ENCODE measurements at regions not wholly inside any gene's neighbourhood (a gene's known extent, or its start where the extent isn't known, plus 50 kb on each side); places are given as distances from the start of the nearest gene placed in this dataset.

DNA sequence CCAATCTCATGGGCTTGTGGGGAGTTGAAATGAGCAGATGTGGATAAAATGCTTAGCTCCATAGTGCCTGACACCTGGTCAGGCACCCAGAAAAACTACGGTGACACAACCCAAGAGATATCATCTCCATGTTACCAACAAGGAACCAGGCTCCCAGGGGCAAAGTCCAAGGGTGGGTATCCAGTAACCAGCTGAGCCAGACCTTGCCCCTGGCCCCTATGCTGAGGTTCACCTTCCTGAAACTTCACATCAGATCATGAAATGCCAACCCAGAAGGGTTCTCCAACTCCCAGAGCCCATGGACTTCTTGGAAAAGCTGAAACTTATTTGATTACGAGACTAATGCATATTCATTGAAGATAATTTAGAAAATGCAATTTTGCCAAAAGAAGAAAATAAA, 141.8 kb upstream of the KCNG1 start:
- Histone ChIP-seq H3K4me1 (ENCODE audit: control insufficient read depth in 2 of 2, insufficient read depth in 2 of 2, low read length in 2 of 2) (peaks cover 0 to 4% of the 10 kb centered on the region in 2 donors), H3K27me3 (replicated peaks in 1 of 4; ENCODE audit: control extremely low read depth in 1 of 4, control insufficient read depth in 3 of 4, insufficient read depth in 4 of 4, low read length in 3 of 4) (peaks cover 0 to 9% (median 0%) of the 10 kb centered on the region in 4 experiments), H3K27ac (ENCODE audit: low read length in 2 of 2) (no peak overlapping the region), H3K79me2 (ENCODE audit: control insufficient read depth, insufficient read depth, low read length) (no peaks in the 10 kb centered on the region), H4K20me1 (ENCODE audit: control insufficient read depth, insufficient read depth, low read length, poor library complexity, severe bottlenecking) (no peaks in the 10 kb centered on the region), H2AFZ (ENCODE audit: insufficient read depth, low read depth, low read length, poor library complexity, severe bottlenecking) (no peak overlapping the region), H3K4me2 (replicated peaks; ENCODE audit: low read depth, low read length, poor library complexity, severe bottlenecking) (no peak overlapping the region), H3K9me3 (ENCODE audit: control extremely low read depth in 1 of 3, control insufficient read depth in 2 of 3, insufficient read depth in 1 of 3, low read length in 2 of 3) (peaks cover 1 to 5% (median 3%) of the 10 kb centered on the region in 3 donors), H3K9ac (ENCODE audit: low read length) (no peak overlapping the region), H3K36me3 (replicated peaks in 1 of 2; ENCODE audit: control extremely low read depth in 1 of 2, control insufficient read depth in 1 of 2, extremely low read depth in 1 of 2, insufficient read depth in 2 of 2, low read length in 1 of 2) (no peaks in the 10 kb centered on the region), H3K4me3 (ENCODE audit: control extremely low read depth in 1 of 5, extremely low read depth in 1 of 5, insufficient read depth in 1 of 5, low read depth in 2 of 5, low read length in 4 of 5) (no peak overlapping the region)
- peaks cover 27% of the 10 kb centered on the region for H3K27me3 Mint-ChIP-seq
- no peaks in the 10 kb centered on the region for H3K4me1 Mint-ChIP-seq
- ChIA-PET POLR2A (no interaction called here), CTCF (no interaction called here)
- WGBS (ENCODE audit: insufficient coverage): 100% methylated on average over 1 of the region's 2 CpGs
- DNase-seq (no peak), ATAC-seq (ENCODE audit: low read depth) (no peak)
- TF ChIP-seq, protein P1, sequence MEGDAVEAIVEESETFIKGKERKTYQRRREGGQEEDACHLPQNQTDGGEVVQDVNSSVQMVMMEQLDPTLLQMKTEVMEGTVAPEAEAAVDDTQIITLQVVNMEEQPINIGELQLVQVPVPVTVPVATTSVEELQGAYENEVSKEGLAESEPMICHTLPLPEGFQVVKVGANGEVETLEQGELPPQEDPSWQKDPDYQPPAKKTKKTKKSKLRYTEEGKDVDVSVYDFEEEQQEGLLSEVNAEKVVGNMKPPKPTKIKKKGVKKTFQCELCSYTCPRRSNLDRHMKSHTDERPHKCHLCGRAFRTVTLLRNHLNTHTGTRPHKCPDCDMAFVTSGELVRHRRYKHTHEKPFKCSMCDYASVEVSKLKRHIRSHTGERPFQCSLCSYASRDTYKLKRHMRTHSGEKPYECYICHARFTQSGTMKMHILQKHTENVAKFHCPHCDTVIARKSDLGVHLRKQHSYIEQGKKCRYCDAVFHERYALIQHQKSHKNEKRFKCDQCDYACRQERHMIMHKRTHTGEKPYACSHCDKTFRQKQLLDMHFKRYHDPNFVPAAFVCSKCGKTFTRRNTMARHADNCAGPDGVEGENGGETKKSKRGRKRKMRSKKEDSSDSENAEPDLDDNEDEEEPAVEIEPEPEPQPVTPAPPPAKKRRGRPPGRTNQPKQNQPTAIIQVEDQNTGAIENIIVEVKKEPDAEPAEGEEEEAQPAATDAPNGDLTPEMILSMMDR (IDR thresholded peaks at IDR 0.05): no peak
- no peak for TF ChIP-seq EZH2 (IDR thresholded peaks at IDR 0.05; ENCODE audit: borderline replicate concordance, insufficient read depth, low read depth, low read length, poor library complexity, severe bottlenecking)
- no peak overlapping the region for H3K4me3 Mint-ChIP-seq
- no peaks in the 10 kb centered on the region for H3K9me3 Mint-ChIP-seq (ENCODE audit: insufficient read depth)
- intact Hi-C loops (cut with micrococcal nuclease): no loop called here
- H3K27ac Mint-ChIP-seq: no peak overlapping the region

DNA sequence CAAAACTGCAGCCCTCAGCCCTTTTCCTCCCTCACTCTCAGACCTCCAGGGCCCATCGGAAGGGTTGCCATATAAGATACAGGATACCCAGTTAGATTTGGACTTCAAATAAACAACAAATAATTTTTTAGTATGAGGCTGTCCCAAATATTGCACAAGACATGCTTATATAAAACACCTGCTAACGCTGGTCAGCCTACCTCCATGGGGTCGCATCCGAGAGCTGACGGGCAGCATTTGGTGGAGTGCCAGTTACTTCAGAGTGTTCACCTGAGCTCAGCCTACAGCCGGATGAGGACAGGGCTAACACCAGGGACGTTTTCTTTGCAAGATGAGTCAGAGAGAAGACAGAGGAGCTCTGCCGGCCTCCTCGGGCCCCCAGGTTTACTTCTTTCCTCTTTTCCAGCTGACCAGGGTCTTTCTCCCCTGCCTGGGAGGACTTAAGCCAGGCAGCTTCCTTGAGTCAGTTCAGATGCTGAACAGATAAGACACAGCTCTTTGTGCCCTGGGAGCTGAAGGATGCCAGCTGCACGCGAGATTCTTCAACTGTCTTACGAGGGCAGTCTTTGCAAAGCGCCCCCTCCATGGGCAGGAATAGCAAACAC, 141.2 kb upstream of the KCNG1 start:
- intact Hi-C loops (cut with micrococcal nuclease): no loop called here
- Histone ChIP-seq H2AFZ (ENCODE audit: insufficient read depth, low read depth, low read length, poor library complexity, severe bottlenecking) (no peak overlapping the region), H3K36me3 (replicated peaks in 1 of 2; ENCODE audit: control extremely low read depth in 1 of 2, control insufficient read depth in 1 of 2, extremely low read depth in 1 of 2, insufficient read depth in 2 of 2, low read length in 1 of 2) (no peaks in the 10 kb centered on the region), H3K4me2 (replicated peaks; ENCODE audit: low read depth, low read length, poor library complexity, severe bottlenecking) (no peak overlapping the region), H4K20me1 (ENCODE audit: control insufficient read depth, insufficient read depth, low read length, poor library complexity, severe bottlenecking) (no peaks in the 10 kb centered on the region), H3K27me3 (replicated peaks in 1 of 4; ENCODE audit: control extremely low read depth in 1 of 4, control insufficient read depth in 3 of 4, insufficient read depth in 4 of 4, low read length in 3 of 4) (peaks cover 0 to 6% (median 0%) of the 10 kb centered on the region in 4 experiments), H3K4me1 (ENCODE audit: control insufficient read depth in 2 of 2, insufficient read depth in 2 of 2, low read length in 2 of 2) (peaks cover 0 to 3% of the 10 kb centered on the region in 2 donors), H3K4me3 (ENCODE audit: control extremely low read depth in 1 of 5, extremely low read depth in 1 of 5, insufficient read depth in 1 of 5, low read depth in 2 of 5, low read length in 4 of 5) (no peak overlapping the region), H3K9me3 (ENCODE audit: control extremely low read depth in 1 of 3, control insufficient read depth in 2 of 3, insufficient read depth in 1 of 3, low read length in 2 of 3) (peaks cover 0 to 3% (median 0%) of the 10 kb centered on the region in 3 donors), H3K27ac (ENCODE audit: low read length in 2 of 2) (no peak overlapping the region), H3K9ac (ENCODE audit: low read length) (no peak overlapping the region), H3K79me2 (ENCODE audit: control insufficient read depth, insufficient read depth, low read length) (no peaks in the 10 kb centered on the region)
- ChIA-PET CTCF (no interaction called here), POLR2A (no interaction called here)
- H3K27me3 Mint-ChIP-seq: peaks cover 33% of the 10 kb centered on the region
- ATAC-seq (ENCODE audit: low read depth) (no peak), DNase-seq (no peak)
- no peak for TF ChIP-seq EZH2 (IDR thresholded peaks at IDR 0.05; ENCODE audit: borderline replicate concordance, insufficient read depth, low read depth, low read length, poor library complexity, severe bottlenecking)
- TF ChIP-seq, protein P1 (IDR thresholded peaks at IDR 0.05): no peak
- no peaks in the 10 kb centered on the region for H3K9me3 Mint-ChIP-seq (ENCODE audit: insufficient read depth)
- 78% methylated on average over 11 of the region's 13 CpGs for WGBS (ENCODE audit: insufficient coverage)
- H3K4me3 Mint-ChIP-seq: no peak overlapping the region
- H3K4me1 Mint-ChIP-seq: no peaks in the 10 kb centered on the region
- no peak overlapping the region for H3K27ac Mint-ChIP-seq
